GM19455 (cell line): ENCODE measurements at regions not wholly inside any gene's neighbourhood (a gene's known extent, or its start where the extent isn't known, plus 50 kb on each side); places are given as distances from the start of the nearest gene placed in this dataset.

Source experiments
- ATAC-seq: cut with Tn5 transposase; IDR thresholded peaks from one replicate; pipeline ENCODE4 v1.9.1; 2021; ENCODE audit not compliant: unreplicated experiment

GRCh38 chr1:192713921-192714320 lies 78.0 kb downstream of the RGS13 start:
- ATAC-seq = no peak

- ATAC-seq = no peak
Measured at GRCh38 chr1:192724670-192725069, 84.2 kb upstream of the RGS2 start.

- ATAC-seq = no peak
Measured at GRCh38 chr1:192726820-192727504, 81.9 kb upstream of the RGS2 start.

DNA sequence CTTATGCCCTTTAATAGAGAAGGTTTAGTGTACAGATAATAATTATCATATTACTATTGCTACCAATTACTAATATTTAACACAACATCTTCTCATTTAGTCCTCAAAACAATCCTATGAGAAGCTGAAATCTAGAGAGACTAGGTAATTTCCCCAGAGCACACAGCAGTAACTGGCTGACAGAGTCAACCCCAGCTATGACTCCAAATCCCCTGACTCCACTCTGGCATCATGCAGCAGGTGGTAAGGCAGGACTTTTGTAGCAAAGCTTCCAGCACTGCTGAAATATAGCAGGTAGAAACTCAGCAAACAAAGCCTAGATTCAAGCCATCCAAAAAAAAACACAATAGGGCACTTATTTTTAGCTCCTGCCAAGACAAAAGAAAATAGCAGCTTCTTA lies 79.3 kb upstream of the RGS2 start:
- ATAC-seq = no peak

- no peak for ATAC-seq
Measured at GRCh38 chr1:192730198-192730597, 78.6 kb upstream of the RGS2 start.

GRCh38 chr1:192732787-192733186 lies 76.1 kb upstream of the RGS2 start:
- ATAC-seq = peak; percentile 75

- no peak for ATAC-seq
Measured at GRCh38 chr1:192735298-192735915, 73.4 kb upstream of the RGS2 start.

DNA sequence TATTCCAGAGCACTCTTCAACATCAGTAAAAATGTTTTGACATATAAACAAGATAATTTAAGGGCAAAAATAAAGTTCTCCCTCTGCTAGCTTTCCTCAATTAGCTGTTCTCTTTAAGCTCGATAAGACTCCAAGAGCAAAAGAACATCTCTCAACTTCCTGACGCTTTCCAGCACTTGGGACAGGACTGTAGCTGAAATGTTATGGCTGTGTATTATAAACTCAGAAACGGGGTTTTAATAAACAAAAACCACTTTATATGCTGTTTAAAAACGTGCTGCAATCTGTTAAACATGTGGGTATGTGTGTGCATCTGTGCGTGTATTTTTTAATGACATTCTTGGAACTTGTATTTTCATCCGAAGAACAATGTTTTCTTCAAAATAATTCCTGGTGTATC lies 71.5 kb upstream of the RGS2 start:
- no peak for ATAC-seq

DNA sequence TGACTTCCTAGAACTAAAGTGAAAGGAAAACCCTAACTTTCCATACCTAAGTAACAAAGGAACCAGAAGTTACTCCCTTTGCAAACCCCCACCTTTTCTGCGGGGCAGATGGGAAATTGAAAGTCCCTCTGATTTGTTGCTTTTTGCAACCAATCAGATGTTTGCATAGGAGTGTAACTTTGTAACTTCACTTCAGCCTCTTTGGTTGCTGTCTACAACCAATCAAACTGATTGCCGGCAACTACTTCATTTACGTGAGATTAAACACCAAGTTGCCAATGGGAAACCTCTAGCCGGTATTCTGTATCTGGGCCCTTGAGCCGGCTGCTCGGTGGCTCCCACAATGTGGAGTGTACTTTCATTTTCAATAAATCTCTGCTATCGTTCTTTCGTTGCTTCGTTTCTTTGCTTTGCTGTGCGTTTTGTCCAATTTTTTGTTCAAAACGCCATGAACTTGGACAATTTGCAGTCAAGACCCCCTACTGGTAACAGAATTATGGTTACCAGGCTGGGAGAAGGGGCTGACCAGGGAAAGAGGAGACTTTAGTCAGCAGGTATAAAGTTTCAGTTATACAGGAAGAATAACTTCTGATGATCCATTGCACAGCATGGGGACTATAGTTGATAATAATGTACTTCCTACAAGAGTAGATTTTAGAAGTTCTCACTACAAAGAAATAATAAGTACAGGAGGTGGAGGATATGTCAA lies 69.2 kb upstream of the RGS2 start:
- ATAC-seq = no peak

- no peak for ATAC-seq
Measured at GRCh38 chr1:192740214-192740613, 68.6 kb upstream of the RGS2 start.

DNA sequence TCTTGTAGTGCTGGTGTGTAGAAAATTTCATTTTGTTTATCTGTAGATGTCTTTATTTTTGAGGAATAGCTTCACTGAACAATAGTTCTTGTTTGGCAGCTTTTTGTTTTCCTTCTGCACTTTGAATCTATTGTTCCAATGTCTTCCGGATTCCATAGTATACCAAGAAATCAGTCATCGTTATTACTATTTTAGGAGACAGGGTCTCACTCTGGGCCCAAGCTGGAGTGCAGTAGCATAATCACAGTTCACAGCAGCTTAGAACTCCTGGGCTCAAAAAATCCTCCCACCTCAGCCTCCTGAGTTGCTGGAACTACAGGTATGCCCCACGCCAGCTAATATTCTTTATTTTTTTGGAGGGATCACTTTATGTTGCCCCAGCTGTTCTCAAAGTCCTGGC lies 67.7 kb upstream of the RGS2 start:
- ATAC-seq = no peak

- ATAC-seq = no peak
Measured at GRCh38 chr1:192747301-192747700, 61.5 kb upstream of the RGS2 start.

GRCh38 chr1:192747943-192748342 lies 60.9 kb upstream of the RGS2 start:
- no peak for ATAC-seq

DNA sequence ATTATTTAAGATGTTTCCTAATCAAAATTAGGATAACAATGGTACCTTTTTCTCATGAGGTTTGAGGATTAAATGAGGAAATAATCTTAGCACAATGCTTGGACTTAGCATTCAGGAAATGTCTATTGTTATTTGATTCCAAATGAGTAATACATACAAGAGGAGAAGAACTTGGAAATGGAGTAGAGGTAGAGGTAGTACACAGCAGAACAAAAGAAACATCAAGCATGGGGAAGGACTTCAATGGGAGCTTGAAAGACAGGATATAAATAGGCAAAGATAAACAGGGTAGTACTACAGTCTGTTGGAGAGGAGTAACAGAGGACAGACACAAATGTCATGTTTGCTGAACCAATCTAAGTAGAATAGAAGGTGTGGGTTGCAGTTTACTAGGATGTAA lies 59.5 kb upstream of the RGS2 start:
- no peak for ATAC-seq

- no peak for ATAC-seq
Measured at GRCh38 chr1:192751260-192751659, 57.6 kb upstream of the RGS2 start.

- no peak for ATAC-seq
Measured at GRCh38 chr1:192756314-192756713, 52.5 kb upstream of the RGS2 start.

DNA sequence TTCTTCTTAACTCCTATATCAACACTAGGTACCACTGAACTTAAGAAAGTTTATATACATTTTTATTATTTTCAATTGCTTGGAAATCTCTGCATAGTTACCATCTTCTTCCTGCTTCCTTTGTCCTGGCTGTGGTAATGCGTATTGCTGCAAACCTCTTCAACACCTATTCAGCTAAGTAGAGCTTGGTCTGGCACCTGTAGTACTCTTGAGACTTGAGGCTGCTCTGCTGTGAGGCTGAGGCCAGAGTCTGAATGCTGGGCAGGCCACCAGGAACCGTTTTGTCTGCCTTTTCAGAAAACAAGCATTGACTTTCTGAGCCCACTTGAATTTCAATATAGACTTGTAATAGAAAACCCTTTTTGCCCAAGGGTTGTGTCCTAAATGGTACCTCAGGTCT lies 52.0 kb upstream of the RGS2 start:
- no peak for ATAC-seq

- ATAC-seq = no peak
Measured at GRCh38 chr1:192758492-192758891, 50.3 kb upstream of the RGS2 start.
